ENCODE measurements at regions not wholly inside any gene's neighbourhood (a gene's known extent, or its start where the extent isn't known, plus 50 kb on each side); places are given as distances from the start of the nearest gene placed in this dataset.

- DNase-seq (ENCODE audit: low read depth in 6 of 9, low spot score in 9 of 9) = no peak
- Histone ChIP-seq H3K27ac (ENCODE audit: low read depth in 1 of 2, low read length in 1 of 2) (no peak overlapping the region), H3K4me1 (ENCODE audit: control insufficient read depth in 2 of 2, insufficient read depth in 2 of 2, low read length in 2 of 2) (no peaks in the 10 kb centered on the region), H3K4me3 (ENCODE audit: low read length in 2 of 2) (no peak overlapping the region), H3K27me3 (ENCODE audit: control insufficient read depth in 2 of 2, insufficient read depth in 1 of 2, low read length in 1 of 2) (peaks cover 0 to 9% of the 10 kb centered on the region in 2 donors), H3K36me3 (ENCODE audit: control insufficient read depth in 2 of 2, insufficient read depth in 2 of 2, low read length in 1 of 2) (no peaks in the 10 kb centered on the region), H3K9me3 (ENCODE audit: control insufficient read depth in 2 of 2, insufficient read depth in 1 of 2, low read length in 1 of 2) (no peaks in the 10 kb centered on the region)
- 85% methylated on average over 5 of the region's 5 CpGs for WGBS
These were observed 87.7 kb downstream of the GATA6 start for GRCh38 chr18:22257022-22257543.

- 58% methylated on average over 11 of the region's 11 CpGs for WGBS
- no peak for DNase-seq (ENCODE audit: low read depth in 6 of 9, low spot score in 9 of 9)
- no peaks in the 10 kb centered on the region for H3K4me1 ChIP-seq (ENCODE audit: control insufficient read depth in 2 of 2, insufficient read depth in 2 of 2, low read length in 2 of 2)
- H3K9me3 ChIP-seq (ENCODE audit: control insufficient read depth in 2 of 2, insufficient read depth in 1 of 2, low read length in 1 of 2) = no peaks in the 10 kb centered on the region
- H3K36me3 ChIP-seq (ENCODE audit: control insufficient read depth in 2 of 2, insufficient read depth in 2 of 2, low read length in 1 of 2) = no peaks in the 10 kb centered on the region
- no peak overlapping the region for H3K4me3 ChIP-seq (ENCODE audit: low read length in 2 of 2)
- no peak overlapping the region for H3K27ac ChIP-seq (ENCODE audit: low read depth in 1 of 2, low read length in 1 of 2)
- peaks cover 0 to 9% of the 10 kb centered on the region in 2 donors for H3K27me3 ChIP-seq (ENCODE audit: control insufficient read depth in 2 of 2, insufficient read depth in 1 of 2, low read length in 1 of 2)
These were observed 84.7 kb downstream of the GATA6 start for GRCh38 chr18:22254088-22254487.

GRCh38 chr18:22253676-22254075, 84.3 kb downstream of the GATA6 start:
- H3K36me3 ChIP-seq (ENCODE audit: control insufficient read depth in 2 of 2, insufficient read depth in 2 of 2, low read length in 1 of 2) = no peaks in the 10 kb centered on the region
- peaks cover 0 to 9% of the 10 kb centered on the region in 2 donors for H3K27me3 ChIP-seq (ENCODE audit: control insufficient read depth in 2 of 2, insufficient read depth in 1 of 2, low read length in 1 of 2)
- H3K4me1 ChIP-seq (ENCODE audit: control insufficient read depth in 2 of 2, insufficient read depth in 2 of 2, low read length in 2 of 2) = no peaks in the 10 kb centered on the region
- no peak overlapping the region for H3K27ac ChIP-seq (ENCODE audit: low read depth in 1 of 2, low read length in 1 of 2)
- no peak for DNase-seq (ENCODE audit: low read depth in 6 of 9, low spot score in 9 of 9)
- no peak overlapping the region for H3K4me3 ChIP-seq (ENCODE audit: low read length in 2 of 2)
- WGBS = 20% methylated on average over 9 of the region's 9 CpGs
- H3K9me3 ChIP-seq (ENCODE audit: control insufficient read depth in 2 of 2, insufficient read depth in 1 of 2, low read length in 1 of 2) = no peaks in the 10 kb centered on the region

- no peaks in the 10 kb centered on the region for H3K4me1 ChIP-seq (ENCODE audit: control insufficient read depth in 2 of 2, insufficient read depth in 2 of 2, low read length in 2 of 2)
- H3K9me3 ChIP-seq (ENCODE audit: control insufficient read depth in 2 of 2, insufficient read depth in 1 of 2, low read length in 1 of 2) = no peaks in the 10 kb centered on the region
- H3K36me3 ChIP-seq (ENCODE audit: control insufficient read depth in 2 of 2, insufficient read depth in 2 of 2, low read length in 1 of 2) = no peaks in the 10 kb centered on the region
- WGBS = 72% methylated on average over 5 of the region's 5 CpGs
- no peak for DNase-seq (ENCODE audit: low read depth in 6 of 9, low spot score in 9 of 9)
- H3K4me3 ChIP-seq (ENCODE audit: low read length in 2 of 2) = no peak overlapping the region
- H3K27me3 ChIP-seq (ENCODE audit: control insufficient read depth in 2 of 2, insufficient read depth in 1 of 2, low read length in 1 of 2) = peaks cover 0 to 9% of the 10 kb centered on the region in 2 donors
- H3K27ac ChIP-seq (ENCODE audit: low read depth in 1 of 2, low read length in 1 of 2) = no peak overlapping the region
These were observed 83.8 kb downstream of the GATA6 start for GRCh38 chr18:22253156-22253555.
